GM18520 (cell line): ENCODE measurements at regions not wholly inside any gene's neighbourhood (a gene's known extent, or its start where the extent isn't known, plus 50 kb on each side); places are given as distances from the start of the nearest gene placed in this dataset.

Source experiments
- ATAC-seq: cut with Tn5 transposase; IDR thresholded peaks from one replicate; pipeline ENCODE4 v1.9.1; 2021; ENCODE audit not compliant: unreplicated experiment

DNA sequence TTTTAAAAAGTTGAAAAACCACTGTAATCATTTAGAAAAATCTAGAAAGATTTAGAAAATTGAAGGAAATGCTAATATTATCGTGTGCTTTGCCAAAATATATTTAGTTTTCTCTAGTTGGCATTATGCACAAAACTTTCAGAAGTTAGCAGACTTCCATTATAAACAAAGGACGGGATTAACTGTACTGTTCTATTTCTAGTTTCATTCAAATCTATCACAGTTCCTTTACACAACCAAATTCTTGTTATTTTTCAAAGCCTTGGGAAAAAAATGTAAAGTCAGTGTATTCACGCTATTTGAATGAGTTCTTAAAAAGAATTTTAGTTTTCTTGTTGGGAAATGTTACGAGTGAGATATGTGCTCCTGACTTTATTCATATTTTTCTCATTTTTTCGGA lies 277.8 kb downstream of the LMO7 start:
- no peak for ATAC-seq

DNA sequence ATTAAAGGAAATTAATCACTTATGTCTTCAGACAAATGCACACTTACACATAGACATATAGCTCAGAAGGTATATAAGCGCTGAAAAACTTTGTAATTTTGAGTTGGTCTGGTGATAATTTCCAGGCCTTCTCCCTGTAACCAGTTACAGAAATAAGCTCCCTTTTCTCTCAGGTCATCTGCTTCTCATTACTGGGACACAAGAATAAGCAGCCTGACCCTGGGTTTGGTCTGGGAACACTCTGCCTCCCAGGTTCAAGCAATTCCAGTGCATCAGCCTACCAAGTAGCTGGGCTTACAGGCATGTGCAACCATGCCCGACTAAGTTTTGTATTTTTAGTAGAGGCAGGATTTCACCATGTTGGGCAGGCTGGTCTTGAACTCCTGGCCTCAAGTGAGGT lies 274.5 kb downstream of the LMO7 start:
- ATAC-seq = no peak
